Coronary artery (tissue), 2 donors: ENCODE measurements at regions not wholly inside any gene's neighbourhood (a gene's known extent, or its start where the extent isn't known, plus 50 kb on each side); places are given as distances from the start of the nearest gene placed in this dataset.

ENCODE experiments used
- DNase-seq: peaks from one replicate; pipeline ENCODE4 v3.0.0-alpha.2; 2017; ENCODE audit warnings: low spot score
- H3K27ac ChIP-seq, 2 donors: fragments of 200-600 bp; sonication (generic); one replicate each; pipeline ENCODE4 v1.5.1; 2016 to 2019
- H3K4me3 ChIP-seq: fragments of 200-600 bp; sonication (generic); 2 replicates; pipeline ENCODE4 v1.5.1; 2016; ENCODE audit warnings: mild to moderate bottlenecking, moderate library complexity
- CTCF ChIP-seq: fragments of 200-600 bp; sonication (generic); IDR thresholded peaks from one replicate; pipeline ENCODE4 v1.5.1; 2019; ENCODE audit warnings: antibody characterized with exemption

GRCh38 chr10:1944487-1944886, 207.2 kb upstream of the ADARB2 start:
- Histone ChIP-seq H3K4me3 (no peak overlapping the region), H3K27ac (no peak overlapping the region)
- no peak for TF ChIP-seq CTCF
- no peak for DNase-seq

DNA sequence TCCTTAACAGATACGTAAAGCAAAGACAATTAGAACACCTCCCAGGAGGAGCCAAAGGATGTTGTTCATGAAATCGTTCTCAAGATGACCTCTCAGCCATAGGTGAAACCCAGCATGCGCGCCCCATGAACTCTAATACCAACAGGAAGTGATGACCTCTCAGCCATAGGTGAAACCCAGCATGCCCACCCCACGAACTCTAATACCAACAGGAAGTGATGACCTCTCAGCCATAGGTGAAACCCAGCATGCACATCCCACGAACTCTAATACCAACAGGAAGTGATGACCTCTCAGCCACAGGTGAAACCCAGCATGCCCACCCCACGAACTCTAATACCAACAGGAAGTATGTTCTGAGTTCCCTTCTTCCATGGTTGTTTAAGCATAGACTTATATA, 205.2 kb upstream of the ADARB2 start:
- Histone ChIP-seq H3K27ac (no peak overlapping the region), H3K4me3 (no peak overlapping the region)
- no peak for TF ChIP-seq CTCF
- no peak for DNase-seq

- Histone ChIP-seq H3K4me3 (no peak overlapping the region), H3K27ac (no peak overlapping the region)
- DNase-seq, result no peak
- TF ChIP-seq CTCF, result no peak
These were observed 201.7 kb upstream of the ADARB2 start for GRCh38 chr10:1939016-1939415.

- H3K27ac ChIP-seq, result no peak overlapping the region
These were observed 201.0 kb upstream of the ADARB2 start for GRCh38 chr10:1938317-1938716.

DNA sequence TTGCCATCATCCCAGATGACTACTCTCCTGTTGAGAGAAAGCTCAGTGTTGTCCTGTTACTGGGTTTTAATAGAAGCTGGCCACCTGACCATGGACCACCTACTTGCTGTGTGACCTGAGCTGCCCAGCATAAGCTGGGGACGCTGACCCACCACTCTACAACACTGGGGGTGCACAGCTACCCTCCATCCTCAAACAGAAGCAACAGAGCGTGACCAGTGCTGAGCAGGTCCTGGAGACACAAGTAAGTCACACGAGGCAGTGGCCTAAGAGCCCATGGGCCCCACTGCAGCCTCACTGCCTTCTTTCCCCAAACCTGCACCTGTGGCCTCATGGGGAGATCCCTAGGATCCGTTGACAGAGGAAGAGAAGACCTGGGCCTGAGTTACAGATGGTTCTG, 198.6 kb upstream of the ADARB2 start:
- no peak for TF ChIP-seq CTCF

More at GRCh38 chr10:1938317-1938716, 201.0 kb upstream of the ADARB2 start:
- no peak for DNase-seq
- TF ChIP-seq CTCF, result no peak
- no peak overlapping the region for H3K4me3 ChIP-seq

GRCh38 chr10:1933215-1933614, 195.9 kb upstream of the ADARB2 start:
- H3K4me3 ChIP-seq, result no peak overlapping the region
- TF ChIP-seq CTCF, result no peak
- no peak overlapping the region for H3K27ac ChIP-seq
- no peak for DNase-seq

More for the DNA sequence above, 198.6 kb upstream of the ADARB2 start:
- no peak for DNase-seq
- H3K27ac ChIP-seq, result no peak overlapping the region
- H3K4me3 ChIP-seq, result no peak overlapping the region

GRCh38 chr10:1932692-1933094, 195.4 kb upstream of the ADARB2 start:
- TF ChIP-seq CTCF, result no peak
- no peak overlapping the region for H3K27ac ChIP-seq
- H3K4me3 ChIP-seq, result no peak overlapping the region

More at GRCh38 chr10:1932692-1933094, 195.4 kb upstream of the ADARB2 start:
- no peak for DNase-seq
